DOHH2 (cell line): ENCODE measurements at regions not wholly inside any gene's neighbourhood (a gene's known extent, or its start where the extent isn't known, plus 50 kb on each side); places are given as distances from the start of the nearest gene placed in this dataset.

Experiments used
- EZH2phosphoT487 ChIP-seq: fragments of 200-600 bp; sonication (generic); IDR thresholded peaks from 2 replicates; pipeline ENCODE4 v1.6.1; 2017; ENCODE audit warnings: borderline replicate concordance, mild to moderate bottlenecking, antibody characterized with exemption, low read length, moderate library complexity, mixed read lengths
- TF ChIP-seq, protein P1 (sequence below): fragments of 200-600 bp; sonication (generic); IDR thresholded peaks from one replicate; pipeline ENCODE4 v1.5.1; 2014; ENCODE audit warnings: antibody characterized with exemption, mild to moderate bottlenecking, low read depth, low read length; ENCODE audit not compliant: poor library complexity, severe bottlenecking

DNA sequence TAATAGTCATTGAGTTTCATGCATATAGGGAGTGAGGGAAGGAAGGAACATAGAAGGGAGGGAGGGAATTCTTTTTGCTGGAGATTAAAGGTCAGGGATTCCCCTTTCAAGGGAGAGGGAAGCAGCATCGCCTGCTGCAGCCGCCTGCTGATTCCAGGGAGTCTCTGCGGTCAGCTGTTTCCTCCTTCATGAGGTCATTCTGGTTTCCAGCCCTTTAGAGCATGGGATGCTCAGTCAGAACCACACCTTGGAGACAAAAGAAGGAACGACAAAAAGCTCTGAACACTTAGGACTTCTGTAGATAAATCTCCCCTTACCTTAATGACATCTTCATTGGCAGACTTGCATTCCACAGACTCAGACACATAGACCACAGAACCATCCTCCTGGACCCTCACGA, 923.0 kb upstream of the TMEM132C start:
- TF ChIP-seq, protein P1, sequence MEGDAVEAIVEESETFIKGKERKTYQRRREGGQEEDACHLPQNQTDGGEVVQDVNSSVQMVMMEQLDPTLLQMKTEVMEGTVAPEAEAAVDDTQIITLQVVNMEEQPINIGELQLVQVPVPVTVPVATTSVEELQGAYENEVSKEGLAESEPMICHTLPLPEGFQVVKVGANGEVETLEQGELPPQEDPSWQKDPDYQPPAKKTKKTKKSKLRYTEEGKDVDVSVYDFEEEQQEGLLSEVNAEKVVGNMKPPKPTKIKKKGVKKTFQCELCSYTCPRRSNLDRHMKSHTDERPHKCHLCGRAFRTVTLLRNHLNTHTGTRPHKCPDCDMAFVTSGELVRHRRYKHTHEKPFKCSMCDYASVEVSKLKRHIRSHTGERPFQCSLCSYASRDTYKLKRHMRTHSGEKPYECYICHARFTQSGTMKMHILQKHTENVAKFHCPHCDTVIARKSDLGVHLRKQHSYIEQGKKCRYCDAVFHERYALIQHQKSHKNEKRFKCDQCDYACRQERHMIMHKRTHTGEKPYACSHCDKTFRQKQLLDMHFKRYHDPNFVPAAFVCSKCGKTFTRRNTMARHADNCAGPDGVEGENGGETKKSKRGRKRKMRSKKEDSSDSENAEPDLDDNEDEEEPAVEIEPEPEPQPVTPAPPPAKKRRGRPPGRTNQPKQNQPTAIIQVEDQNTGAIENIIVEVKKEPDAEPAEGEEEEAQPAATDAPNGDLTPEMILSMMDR = no peak
- no peak for TF ChIP-seq EZH2phosphoT487
